B cell (primary cell): ENCODE measurements at regions not wholly inside any gene's neighbourhood (a gene's known extent, or its start where the extent isn't known, plus 50 kb on each side); places are given as distances from the start of the nearest gene placed in this dataset.

ENCODE experiments used
- ATAC-seq: fragments of 200-7000 bp; cut with Tn5 transposase; one replicate; pipeline ENCODE4 v1.10.0; 2021; ENCODE audit warnings: low read depth, mild to moderate bottlenecking, moderate number of reproducible peaks, moderate library complexity
- CTCF ChIA-PET: fragments of 350-600 bp; sonication (Branson Sonifier 250); formaldehyde crosslinking; loops from one replicate; lab custom pipeline; 2021; ENCODE audit warnings: antibody characterized with exemption, inconsistent platforms; lab: Charles Lee
- POLR2A ChIA-PET: fragments of 350-600 bp; sonication (Branson Sonifier 250); formaldehyde crosslinking; loops from one replicate; lab custom pipeline; 2021; ENCODE audit warnings: antibody characterized with exemption; lab: Charles Lee
- DNase-seq: peaks from one replicate; pipeline ENCODE4 v3.0.0; 2013
- H2AFZ ChIP-seq: 2 replicates; pipeline ENCODE4 v1.6.1; 2012; ENCODE audit warnings: mild to moderate bottlenecking, low read depth, low read length; ENCODE audit not compliant: insufficient read depth, poor library complexity, severe bottlenecking
- H3K27ac ChIP-seq, 2 donors: 1 replicate in 1 of 2; 2 replicates in 1 of 2; pipeline ENCODE4 v1.5.1; 2012 to 2013; ENCODE audit warnings: low read length in 2 of 2, mild to moderate bottlenecking in 2 of 2, moderate library complexity in 1 of 2
- H3K27me3 ChIP-seq, 4 experiments: fragments of 200-600 bp in 1 of 4; sonication (generic) in 1 of 4; replicated peaks in 1 of 4; 1 replicate in 2 of 4; 2 replicates in 2 of 4; pipeline versions ENCODE4 v1.6.1 to v1.7.0; 2013 to 2016; ENCODE audit warnings: low read length in 3 of 4, mild to moderate bottlenecking in 2 of 4, mixed read lengths in 1 of 4, moderate library complexity in 1 of 4; ENCODE audit not compliant: insufficient read depth in 4 of 4, control insufficient read depth in 3 of 4; ENCODE audit errors: control extremely low read depth in 1 of 4
- H3K36me3 ChIP-seq, 2 experiments: replicated peaks in 1 of 2; 1 replicate in 1 of 2; 2 replicates in 1 of 2; pipeline versions ENCODE4 v1.6.1 to v1.7.1; 2013; ENCODE audit warnings: low read length in 1 of 2; ENCODE audit not compliant: insufficient read depth in 2 of 2, control insufficient read depth in 1 of 2; ENCODE audit errors: control extremely low read depth in 1 of 2, extremely low read depth in 1 of 2
- H3K4me1 ChIP-seq, 2 donors: fragments of 200-600 bp in 1 of 2; sonication (generic) in 1 of 2; 1 replicate in 1 of 2; 2 replicates in 1 of 2; pipeline versions ENCODE4 v1.5.1 to v1.6.1; 2013 to 2017; ENCODE audit warnings: low read length in 2 of 2; ENCODE audit not compliant: control insufficient read depth in 2 of 2, insufficient read depth in 2 of 2
- H3K4me2 ChIP-seq: replicated peaks from 2 replicates; pipeline ENCODE3; 2012; ENCODE audit warnings: mild to moderate bottlenecking, low read depth, low read length; ENCODE audit not compliant: poor library complexity, severe bottlenecking
- H3K4me3 ChIP-seq, 5 experiments: fragments of 200-600 bp in 1 of 5; sonication (generic) in 1 of 5; 1 replicate in 3 of 5; 2 replicates in 2 of 5; pipeline versions ENCODE4 v1.5.1 to v1.7.0; 2011 to 2016; ENCODE audit warnings: low read length in 4 of 5, mild to moderate bottlenecking in 4 of 5, low read depth in 2 of 5, control low read depth in 1 of 5, moderate library complexity in 1 of 5; ENCODE audit not compliant: insufficient read depth in 1 of 5; ENCODE audit errors: control extremely low read depth in 1 of 5, extremely low read depth in 1 of 5
- H3K79me2 ChIP-seq: fragments of 200-600 bp; sonication (generic); one replicate; pipeline ENCODE4 v1.6.0; 2016; ENCODE audit warnings: low read length; ENCODE audit not compliant: control insufficient read depth, insufficient read depth
- H3K9ac ChIP-seq: fragments of 200-600 bp; sonication (generic); 2 replicates; pipeline ENCODE4 v1.6.1; 2017; ENCODE audit warnings: mild to moderate bottlenecking, low read length, moderate library complexity
- H3K9me3 ChIP-seq, 3 donors: one replicate each; pipeline versions ENCODE4 v1.6.1 to v1.7.1; 2013; ENCODE audit warnings: low read length in 2 of 3; ENCODE audit not compliant: control insufficient read depth in 2 of 3, insufficient read depth in 1 of 3; ENCODE audit errors: control extremely low read depth in 1 of 3
- H4K20me1 ChIP-seq: 2 replicates; pipeline ENCODE4 v1.6.0; 2012; ENCODE audit warnings: mild to moderate bottlenecking, low read length; ENCODE audit not compliant: insufficient read depth, control insufficient read depth, poor library complexity, severe bottlenecking
- H3K27ac Mint-ChIP-seq: one replicate; pipeline ENCODE4 v1.8.0; 2021; ENCODE audit warnings: mixed read lengths
- H3K27me3 Mint-ChIP-seq: one replicate; pipeline ENCODE4 v1.8.0; 2021; ENCODE audit warnings: mixed read lengths
- H3K4me1 Mint-ChIP-seq: one replicate; pipeline ENCODE4 v1.8.0; 2021; ENCODE audit warnings: mixed read lengths
- H3K4me3 Mint-ChIP-seq: one replicate; pipeline ENCODE4 v1.8.0; 2021; ENCODE audit warnings: mixed read lengths
- H3K9me3 Mint-ChIP-seq: one replicate; pipeline ENCODE4 v1.8.0; 2022; ENCODE audit warnings: mixed read lengths; ENCODE audit not compliant: insufficient read depth
- CTCF ChIP-seq: fragments of 200-600 bp; IDR thresholded peaks from one replicate; pipeline ENCODE4 v1.8.0; 2022; ENCODE audit warnings: antibody characterized with exemption, mild to moderate bottlenecking
- EZH2 ChIP-seq: IDR thresholded peaks from 2 replicates; pipeline ENCODE4 v1.6.1; 2012; ENCODE audit warnings: borderline replicate concordance, low read depth, mild to moderate bottlenecking, moderate library complexity, low read length; ENCODE audit not compliant: insufficient read depth, poor library complexity, severe bottlenecking
- intact Hi-C: fragments of 100-400 bp; cut with micrococcal nuclease; formaldehyde crosslinking; loops from one replicate; pipeline ENCODE4 v1.10.0; 2022

DNA sequence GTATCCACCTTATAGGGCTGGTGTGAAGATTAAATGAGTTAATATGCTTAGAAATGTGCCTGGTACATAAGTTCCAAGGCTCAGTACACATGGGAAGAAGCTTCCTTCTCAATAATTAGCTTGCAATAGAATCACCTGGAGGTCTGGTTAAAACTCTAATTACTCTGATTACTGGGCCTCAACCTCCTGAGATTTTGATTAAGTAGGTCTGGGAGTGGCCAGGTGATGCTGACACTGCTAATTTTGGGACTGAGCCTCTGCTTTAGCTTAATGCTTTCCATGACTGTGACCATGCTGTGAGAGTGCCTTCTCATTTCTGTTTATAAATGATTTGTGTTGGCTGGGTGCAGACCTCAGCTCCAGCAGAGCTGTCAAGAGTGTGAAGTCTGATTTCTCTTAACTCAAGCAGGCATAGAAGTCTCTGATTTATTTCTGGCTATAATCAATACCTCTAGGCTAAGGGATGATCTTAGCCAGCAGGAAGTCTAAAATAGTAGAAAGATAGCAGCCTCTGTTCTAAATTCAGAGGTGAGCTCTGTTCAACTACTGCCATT is 85.3 kb upstream of the ZNF608 start:
- Mint-ChIP-seq H3K4me3 (no peak overlapping the region), H3K27ac (no peak overlapping the region), H3K9me3 (peaks cover 2% of the 10 kb centered on the region), H3K27me3 (no peaks in the 10 kb centered on the region), H3K4me1 (peaks cover 23% of the 10 kb centered on the region)
- Histone ChIP-seq H3K9me3 (peaks cover 0 to 9% (median 3%) of the 10 kb centered on the region in 3 donors), H3K4me1 (peaks cover 7 to 24% of the 10 kb centered on the region in 2 donors), H2AFZ (no peak overlapping the region), H3K4me3 (peak overlapping the region in 1 of 5 experiments; percentile 8), H3K36me3 (no peaks in the 10 kb centered on the region), H3K27me3 (no peaks in the 10 kb centered on the region), H3K27ac (no peak overlapping the region), H3K79me2 (no peaks in the 10 kb centered on the region), H3K4me2 (no peak overlapping the region), H3K9ac (no peak overlapping the region), H4K20me1 (no peaks in the 10 kb centered on the region)
- ChIA-PET CTCF (no interaction called here), POLR2A (no interaction called here)
- ATAC-seq (no peak), DNase-seq (no peak)
- TF ChIP-seq EZH2 (no peak), CTCF (no peak)
- intact Hi-C loops, result loop anchor here (10.0 kb wide), 1 partner anchor 307 kb away; no protein-coding TSS in a partner anchor

DNA sequence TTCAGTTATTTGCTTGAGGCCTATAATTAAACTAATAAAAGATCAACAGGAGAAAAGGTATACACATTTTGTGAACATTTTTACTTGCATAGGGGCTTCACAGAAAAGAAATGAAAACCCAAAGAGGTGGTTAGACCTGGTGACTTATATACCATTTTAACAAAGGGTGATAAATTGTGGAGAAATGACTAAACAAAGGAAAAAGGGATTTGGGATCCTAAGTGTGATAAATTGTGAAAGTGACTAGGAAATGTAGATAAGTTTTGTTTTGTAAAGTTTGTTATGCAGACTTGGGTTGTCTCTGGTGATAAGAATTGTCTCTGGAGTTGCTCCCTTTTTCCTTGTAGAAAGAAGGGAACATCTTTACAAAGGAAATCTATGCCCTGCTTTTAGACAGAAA is 86.1 kb upstream of the ZNF608 start:
- Histone ChIP-seq H3K4me2 (no peak overlapping the region), H3K27ac (no peak overlapping the region)

More for the DNA sequence above, 86.1 kb upstream of the ZNF608 start:
- no peaks in the 10 kb centered on the region for H3K79me2 ChIP-seq
- Mint-ChIP-seq H3K9me3 (peaks cover 2% of the 10 kb centered on the region), H3K4me3 (no peak overlapping the region), H3K4me1 (peaks cover 23% of the 10 kb centered on the region), H3K27ac (no peak overlapping the region), H3K27me3 (no peaks in the 10 kb centered on the region)
- TF ChIP-seq EZH2 (no peak), CTCF (no peak)
- intact Hi-C loops, result loop anchor here (10.0 kb wide), 1 partner anchor 308 kb away; no protein-coding TSS in a partner anchor
- H3K4me1 ChIP-seq, result peaks cover 7 to 24% of the 10 kb centered on the region in 2 donors
- no peaks in the 10 kb centered on the region for H4K20me1 ChIP-seq
- H3K9ac ChIP-seq, result no peak overlapping the region
- ChIA-PET POLR2A (no interaction called here), CTCF (no interaction called here)
- H2AFZ ChIP-seq, result no peak overlapping the region
- no peaks in the 10 kb centered on the region for H3K36me3 ChIP-seq
- H3K4me3 ChIP-seq, result no peak overlapping the region
- ATAC-seq (no peak), DNase-seq (no peak)
- H3K27me3 ChIP-seq, result no peaks in the 10 kb centered on the region
- peaks cover 0 to 9% (median 3%) of the 10 kb centered on the region in 3 donors for H3K9me3 ChIP-seq
